Keratinocyte (primary cell): ENCODE measurements at regions not wholly inside any gene's neighbourhood (a gene's known extent, or its start where the extent isn't known, plus 50 kb on each side); places are given as distances from the start of the nearest gene placed in this dataset.

Experiments
- DNase-seq: peaks from one replicate; pipeline ENCODE4 v3.0.0-alpha.2; 2011; ENCODE audit warnings: low read depth, missing footprints, low spot score
- FAIRE-seq: peaks from 2 replicates; lab custom pipeline; 2011; peaks lifted over from hg19 to GRCh38; lab: Jason Lieb, UNC
- H2AFZ ChIP-seq: 2 replicates; pipeline ENCODE4 v1.6.0; 2012; ENCODE audit warnings: low read length, control low read depth, inconsistent platforms; ENCODE audit not compliant: control insufficient read depth
- H3K27ac ChIP-seq: 2 replicates; pipeline ENCODE4 v1.5.1; 2011; ENCODE audit warnings: low read length; ENCODE audit not compliant: control insufficient read depth, insufficient read depth
- H3K27me3 ChIP-seq: 3 replicates; pipeline ENCODE4 v1.6.0; 2011; ENCODE audit warnings: low read length; ENCODE audit not compliant: control insufficient read depth, insufficient read depth; ENCODE audit errors: extremely low read depth
- H3K36me3 ChIP-seq, 2 experiments: 2 replicates in 1 of 2; 3 replicates in 1 of 2; pipeline ENCODE4 v1.5.1; 2011; ENCODE audit warnings: low read length in 2 of 2, mild to moderate bottlenecking in 1 of 2; ENCODE audit not compliant: control insufficient read depth in 2 of 2, insufficient read depth in 2 of 2; ENCODE audit errors: extremely low read depth in 1 of 2
- H3K4me1 ChIP-seq: 3 replicates; pipeline ENCODE4 v1.5.1; 2011; ENCODE audit warnings: low read length; ENCODE audit not compliant: control insufficient read depth, insufficient read depth; ENCODE audit errors: extremely low read depth
- H3K4me2 ChIP-seq: 3 replicates; pipeline ENCODE4 v1.6.0; 2011; ENCODE audit warnings: low read depth, low read length; ENCODE audit not compliant: control insufficient read depth, insufficient read depth; ENCODE audit errors: extremely low read depth
- H3K4me3 ChIP-seq, 3 experiments: fragments of 200-600 bp in 1 of 3; sonication (generic) in 1 of 3; 2 replicates in 2 of 3; 3 replicates in 1 of 3; pipeline ENCODE4 v1.5.1; 2011 to 2016; ENCODE audit warnings: low read length in 3 of 3, mild to moderate bottlenecking in 3 of 3, control low read depth in 2 of 3, inconsistent platforms in 1 of 3, low read depth in 1 of 3, mixed read lengths in 1 of 3, mixed run types in 1 of 3, moderate library complexity in 1 of 3; ENCODE audit not compliant: control insufficient read depth in 2 of 3, insufficient read depth in 2 of 3; ENCODE audit errors: extremely low read depth in 1 of 3
- H3K79me2 ChIP-seq: 2 replicates; pipeline ENCODE4 v1.6.0; 2012; ENCODE audit warnings: low read length; ENCODE audit not compliant: control insufficient read depth, insufficient read depth
- H3K9ac ChIP-seq: 3 replicates; pipeline ENCODE4 v1.6.0; 2011; ENCODE audit warnings: low read length; ENCODE audit not compliant: control insufficient read depth, insufficient read depth; ENCODE audit errors: extremely low read depth
- H3K9me1 ChIP-seq: 3 replicates; pipeline ENCODE4 v1.6.0; 2011; ENCODE audit warnings: low read length; ENCODE audit not compliant: control insufficient read depth, insufficient read depth; ENCODE audit errors: extremely low read depth
- H3K9me3 ChIP-seq: 2 replicates; pipeline ENCODE4 v1.5.1; 2012; ENCODE audit warnings: low read depth, low read length; ENCODE audit not compliant: control insufficient read depth
- H4K20me1 ChIP-seq: 3 replicates; pipeline ENCODE4 v1.6.0; 2011; ENCODE audit warnings: low read length; ENCODE audit not compliant: control insufficient read depth, insufficient read depth; ENCODE audit errors: extremely low read depth
- CTCF ChIP-seq, 3 experiments: IDR thresholded peaks in 1 of 3; conservative IDR thresholded peaks in 1 of 3; optimal IDR thresholded peaks in 1 of 3; 2 replicates in 2 of 3; 3 replicates in 1 of 3; pipeline versions ENCODE3 to v1.5.1; 2011; ENCODE audit warnings: low read length in 3 of 3, mild to moderate bottlenecking in 3 of 3, moderate library complexity in 2 of 3, control low read depth in 1 of 3, inconsistent platforms in 1 of 3; ENCODE audit not compliant: insufficient read depth in 2 of 3; ENCODE audit errors: extremely low read depth in 1 of 3
- EZH2 ChIP-seq: IDR thresholded peaks from one replicate; pipeline ENCODE4 v1.6.1; 2012; ENCODE audit warnings: inconsistent platforms, mild to moderate bottlenecking, low read length, moderate library complexity
- dilution Hi-C: fragments of 300-500 bp; cut with MboI; formaldehyde crosslinking; loops from one replicate; pipeline ENCODE4 v1.7.0; 2020; ENCODE audit warnings: low sequenced_read_pairs; ENCODE audit not compliant: extremely low pct_ligation_motif_present

GRCh38 chr22:48357196-48357595 lies 1470.5 kb downstream of the BRD1 start:
- dilution Hi-C loops: no loop called here
- no peaks in the 10 kb centered on the region for H3K9me1 ChIP-seq

GRCh38 chr22:48356731-48357130 lies 1470.9 kb downstream of the BRD1 start:
- Histone ChIP-seq H3K4me3 (no peak overlapping the region), H3K27ac (no peak overlapping the region)
- dilution Hi-C loops: no loop called here

More at GRCh38 chr22:48357196-48357595, 1470.5 kb downstream of the BRD1 start:
- Histone ChIP-seq H3K9me3 (peaks cover 18% of the 10 kb centered on the region), H3K4me3 (no peak overlapping the region), H4K20me1 (no peaks in the 10 kb centered on the region), H3K4me1 (no peaks in the 10 kb centered on the region), H3K4me2 (no peak overlapping the region), H3K27ac (no peak overlapping the region), H3K79me2 (no peaks in the 10 kb centered on the region), H3K27me3 (no peaks in the 10 kb centered on the region), H3K36me3 (no peaks in the 10 kb centered on the region), H2AFZ (no peak overlapping the region), H3K9ac (no peak overlapping the region)
- no peak for FAIRE-seq
- TF ChIP-seq CTCF (optimal IDR thresholded peaks at IDR 0.05 in 1 of 3, IDR thresholded peaks at IDR 0.05 in 1 of 3, conservative IDR thresholded peaks at IDR 0.05 in 1 of 3; ENCODE audit: extremely low read depth in 1 of 3, insufficient read depth in 2 of 3, low read length in 3 of 3): no peak
- TF ChIP-seq EZH2: no peak
- DNase-seq: no peak

More at GRCh38 chr22:48356731-48357130, 1470.9 kb downstream of the BRD1 start:
- Histone ChIP-seq H3K4me1 (no peaks in the 10 kb centered on the region), H4K20me1 (no peaks in the 10 kb centered on the region), H3K27me3 (no peaks in the 10 kb centered on the region), H3K9me1 (no peaks in the 10 kb centered on the region), H3K9me3 (peaks cover 20% of the 10 kb centered on the region), H3K4me2 (no peak overlapping the region), H2AFZ (no peak overlapping the region), H3K79me2 (no peaks in the 10 kb centered on the region), H3K9ac (no peak overlapping the region), H3K36me3 (no peaks in the 10 kb centered on the region)
- FAIRE-seq (no peak), DNase-seq (no peak)
- TF ChIP-seq EZH2 (no peak), CTCF (optimal IDR thresholded peaks at IDR 0.05 in 1 of 3, IDR thresholded peaks at IDR 0.05 in 1 of 3, conservative IDR thresholded peaks at IDR 0.05 in 1 of 3; ENCODE audit: extremely low read depth in 1 of 3, insufficient read depth in 2 of 3, low read length in 3 of 3) (no peak)
